Right ventricle myocardium superior (tissue), 1 donor: ENCODE measurements at regions not wholly inside any gene's neighbourhood (a gene's known extent, or its start where the extent isn't known, plus 50 kb on each side); places are given as distances from the start of the nearest gene placed in this dataset.
A peak's percentile ranks its signal among the peaks of the same experiment; 100 is the strongest.
"Not testable (repeated sequence)": the region's sequence is repeated elsewhere in the genome, so short reads cannot be mapped to it uniquely, and the experiment has no call there.

Experiments used
- ATAC-seq: fragments of 200-7000 bp; cut with Tn5 transposase; one replicate; pipeline ENCODE4 v1.9.1; 2020; ENCODE audit warnings: mild to moderate bottlenecking; ENCODE audit not compliant: poor library complexity
- DNase-seq: peaks from one replicate; pipeline ENCODE4 v3.0.0-alpha.2; 2020
- intact Hi-C: fragments of 100-400 bp; cut with DNase I; formaldehyde crosslinking; loops from one replicate; pipeline ENCODE4 v1.11.2; 2022
- donor health status: DM: no; HTN: yes; CAD: no; lungs with severe emphysema.

DNA sequence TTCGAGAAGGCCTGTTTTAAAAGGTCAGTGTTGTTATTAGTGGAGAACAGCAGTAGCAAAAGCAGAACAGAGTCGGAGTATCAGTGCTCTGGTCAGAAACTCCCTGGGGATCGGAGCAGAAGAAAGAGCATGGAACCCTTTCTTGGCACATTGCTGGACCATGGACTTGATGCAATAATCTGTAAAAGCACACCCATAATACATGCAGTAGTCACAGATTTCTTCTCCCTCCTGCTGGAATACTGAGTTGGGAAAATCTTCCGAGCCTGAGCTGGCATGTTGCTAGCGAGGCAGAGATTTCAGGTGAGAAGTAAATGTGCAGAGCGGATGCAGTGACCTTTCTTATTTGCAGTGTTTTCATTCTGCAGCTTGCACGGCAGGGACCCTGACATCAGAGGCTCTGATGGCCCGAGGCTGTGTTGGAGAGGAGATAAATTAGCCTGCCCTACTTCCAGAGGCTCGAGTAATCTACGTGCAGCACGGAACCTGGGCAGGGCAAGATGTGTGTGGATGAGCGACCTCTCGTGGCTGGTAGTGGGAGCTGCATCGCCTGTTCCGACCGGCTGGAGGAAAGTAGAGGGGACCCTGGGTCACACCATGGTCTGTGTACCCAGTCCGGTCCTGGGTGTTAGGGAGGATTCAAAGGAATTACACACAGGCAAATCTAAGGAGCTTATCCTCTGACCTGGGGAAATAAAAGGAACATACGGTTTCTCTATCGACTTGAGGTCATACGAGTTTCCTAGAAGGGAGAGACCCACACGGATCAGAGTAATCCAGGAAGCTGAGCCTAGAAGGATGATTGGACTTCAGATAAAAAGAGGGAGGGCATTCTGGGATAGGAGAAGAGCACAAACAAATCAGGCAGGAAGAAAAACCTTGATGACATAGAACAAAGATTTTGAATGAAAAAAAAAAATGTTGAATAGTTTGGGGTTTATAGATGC is 137.0 kb upstream of the STMND1 start:
- DNase-seq (peak; percentile 74), ATAC-seq (peak; percentile 96)
- intact Hi-C loops = loop anchor here (5.0 kb wide), 1 partner anchor 122 kb away; no protein-coding TSS in a partner anchor

DNA sequence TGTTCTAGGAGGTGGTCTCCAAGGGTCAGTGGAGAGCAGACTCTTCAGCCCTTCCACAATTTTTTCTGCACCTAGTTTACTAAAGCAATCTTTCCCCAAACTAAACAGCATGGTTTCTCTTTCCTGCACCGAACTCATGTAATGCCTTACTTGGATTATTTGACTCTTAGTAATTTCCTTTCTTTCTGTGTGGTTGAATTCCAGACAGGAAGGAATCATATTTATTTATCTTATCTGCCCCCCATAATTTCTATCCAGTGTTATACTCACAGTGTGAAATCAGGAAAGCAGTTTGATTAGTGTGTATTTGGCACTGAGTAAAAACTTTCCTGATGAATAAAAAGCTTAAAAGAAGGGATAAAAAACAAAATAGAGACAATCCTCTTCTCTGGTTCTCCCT is 140.3 kb upstream of the STMND1 start:
- DNase-seq (no peak), ATAC-seq (no peak)
- intact Hi-C loops = no loop called here

GRCh38 chr6:16959789-16960188 is 142.1 kb upstream of the STMND1 start:
- DNase-seq (no peak), ATAC-seq (no peak)
- intact Hi-C loops = no loop called here

DNA sequence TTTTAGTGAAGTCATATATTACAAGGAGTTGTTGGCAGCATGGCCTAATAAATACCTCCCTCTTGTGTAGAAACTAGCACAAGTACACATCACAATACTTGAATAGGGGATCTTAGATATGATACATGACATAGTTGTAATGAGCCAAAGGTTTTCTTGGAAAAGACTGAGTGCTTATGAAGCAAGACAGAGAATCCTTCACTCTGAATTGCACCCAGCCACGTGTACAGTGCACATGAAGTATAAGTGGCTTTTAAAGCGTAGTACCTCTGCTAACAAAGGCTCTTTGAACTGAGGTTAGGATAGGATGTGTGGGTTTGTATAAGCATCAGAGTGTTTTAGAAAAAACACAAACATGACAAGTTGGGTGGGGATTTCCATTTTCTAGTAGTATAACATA is 145.5 kb upstream of the STMND1 start:
- intact Hi-C loops = no loop called here
- ATAC-seq (no peak), DNase-seq (no peak)

- intact Hi-C loops = no loop called here
- ATAC-seq (no peak), DNase-seq (no peak)
Measured at GRCh38 chr6:16955899-16956298, 146.0 kb upstream of the STMND1 start.

- intact Hi-C loops = no loop called here
- no peak for DNase-seq
- no peak for ATAC-seq
Measured at GRCh38 chr6:16953905-16954304, 147.9 kb upstream of the STMND1 start.

DNA sequence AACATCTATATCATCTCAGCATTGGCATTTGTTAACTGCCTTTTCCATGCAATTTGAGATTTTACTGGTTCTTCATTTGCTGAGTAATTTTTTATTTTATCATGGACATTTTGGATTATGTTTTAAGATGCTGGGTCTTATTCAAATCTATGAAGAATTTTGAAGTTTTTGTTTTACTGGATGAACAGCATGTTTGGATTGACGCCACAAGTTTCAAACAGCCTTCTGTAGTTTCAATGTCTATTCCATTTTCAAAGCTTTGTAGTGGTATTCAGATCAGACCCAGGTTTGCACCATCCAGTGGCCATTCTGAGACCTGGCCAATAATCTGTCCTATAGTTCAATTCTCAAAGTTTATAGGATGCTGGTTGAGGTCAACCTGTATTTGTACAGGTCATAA is 148.4 kb upstream of the STMND1 start:
- intact Hi-C loops = no loop called here
- ATAC-seq (no peak), DNase-seq (no peak)

DNA sequence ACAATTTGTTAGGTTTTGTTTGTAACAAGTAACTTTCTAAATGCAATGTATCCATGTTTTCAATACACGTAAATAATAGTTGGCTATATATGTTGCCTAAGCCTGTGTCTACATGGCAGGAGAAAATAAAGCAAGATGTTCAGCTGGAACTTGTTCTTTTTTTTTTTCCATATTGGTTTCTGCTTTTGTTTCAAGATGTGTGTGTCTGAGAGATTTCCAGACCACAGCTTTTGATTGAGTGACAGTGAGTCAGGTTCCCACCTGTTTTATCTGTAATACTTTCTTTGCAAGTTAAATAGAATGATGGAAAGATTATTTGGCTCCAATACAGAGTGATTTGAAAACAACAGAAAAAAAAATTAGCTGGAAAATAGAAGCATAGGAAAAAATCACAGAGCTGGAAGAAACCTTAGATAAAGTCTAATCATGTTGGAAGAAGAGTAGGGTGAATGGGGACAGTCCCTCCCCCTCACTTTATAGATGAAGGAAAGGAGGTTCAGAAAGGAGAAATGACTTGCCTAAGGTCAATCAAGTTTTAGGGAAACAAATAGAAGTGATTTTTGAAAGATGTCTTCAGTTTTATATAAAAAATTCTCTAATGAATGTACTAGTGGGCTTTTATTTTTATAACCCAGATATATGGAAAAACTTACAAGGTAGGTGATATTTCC is 150.9 kb upstream of the STMND1 start:
- intact Hi-C loops = no loop called here
- DNase-seq (no peak), ATAC-seq (no peak)

DNA sequence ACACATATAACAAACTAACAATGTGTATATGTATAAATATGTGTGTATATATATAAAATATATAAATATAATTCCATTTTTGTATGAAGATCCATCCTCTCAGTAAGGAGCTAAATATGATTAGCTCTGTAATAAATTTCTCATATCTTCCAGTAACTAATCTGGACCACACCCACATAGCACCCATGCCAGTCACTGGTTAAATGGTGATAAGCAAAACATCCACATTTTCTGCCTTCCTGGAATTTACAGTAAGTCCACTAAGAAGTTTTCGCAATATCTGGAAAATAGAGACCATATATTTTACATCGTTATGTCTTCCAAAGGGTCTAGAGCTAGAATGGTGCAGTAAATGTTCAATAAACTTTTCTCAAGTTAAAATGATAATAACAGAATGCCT is 151.5 kb upstream of the STMND1 start:
- ATAC-seq = no peak
- intact Hi-C loops = no loop called here

DNA sequence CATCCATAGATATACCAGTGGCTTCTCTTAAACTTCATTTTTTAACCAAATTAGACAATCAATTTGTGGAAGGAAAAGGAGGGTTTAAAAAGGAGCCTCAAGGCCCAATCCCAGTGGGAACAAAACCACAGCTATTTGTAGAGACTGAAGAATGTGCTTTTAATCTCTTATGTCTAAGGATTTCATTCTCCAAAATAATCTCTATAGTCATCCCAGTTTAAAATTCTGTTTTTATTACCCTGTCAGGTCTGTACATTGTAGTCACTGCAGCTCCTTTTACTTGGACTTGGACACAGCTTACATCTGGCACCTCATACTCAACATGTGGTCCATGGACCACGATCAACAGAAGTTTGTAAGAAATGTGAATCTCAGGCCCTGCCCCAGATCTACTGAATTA is 152.1 kb upstream of the STMND1 start:
- ATAC-seq (no peak), DNase-seq (no peak)
- intact Hi-C loops = no loop called here

More for the DNA sequence above, 151.5 kb upstream of the STMND1 start:
- no peak for DNase-seq

DNA sequence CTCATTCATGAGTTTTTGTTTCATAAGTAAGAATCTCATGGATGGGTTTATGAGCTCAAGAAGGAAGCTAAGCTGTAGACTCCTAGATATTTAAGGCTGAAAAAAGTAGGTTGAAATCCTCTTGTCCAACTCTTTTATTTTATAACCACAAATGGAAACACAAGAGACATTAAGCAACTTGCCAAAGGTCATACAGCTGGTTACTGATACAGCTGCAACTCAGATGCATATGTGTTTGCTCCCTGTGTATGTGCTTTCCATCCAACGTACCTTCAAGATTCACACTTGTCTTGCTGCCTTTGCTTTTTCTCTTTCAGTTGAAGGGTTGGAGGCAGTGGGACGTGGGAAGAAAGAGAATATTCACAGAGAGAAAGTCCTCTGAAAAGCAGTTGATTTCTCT is 153.5 kb upstream of the STMND1 start:
- intact Hi-C loops = no loop called here

GRCh38 chr6:16947375-16948015 is 154.4 kb upstream of the STMND1 start:
- ATAC-seq (peak; percentile 82), DNase-seq (no peak)
- intact Hi-C loops = no loop called here

More for the DNA sequence above, 153.5 kb upstream of the STMND1 start:
- ATAC-seq = no peak
- DNase-seq = no peak

GRCh38 chr6:16944596-16944995 is 157.3 kb upstream of the STMND1 start:
- ATAC-seq (no peak), DNase-seq (no peak)
- intact Hi-C loops = no loop called here

DNA sequence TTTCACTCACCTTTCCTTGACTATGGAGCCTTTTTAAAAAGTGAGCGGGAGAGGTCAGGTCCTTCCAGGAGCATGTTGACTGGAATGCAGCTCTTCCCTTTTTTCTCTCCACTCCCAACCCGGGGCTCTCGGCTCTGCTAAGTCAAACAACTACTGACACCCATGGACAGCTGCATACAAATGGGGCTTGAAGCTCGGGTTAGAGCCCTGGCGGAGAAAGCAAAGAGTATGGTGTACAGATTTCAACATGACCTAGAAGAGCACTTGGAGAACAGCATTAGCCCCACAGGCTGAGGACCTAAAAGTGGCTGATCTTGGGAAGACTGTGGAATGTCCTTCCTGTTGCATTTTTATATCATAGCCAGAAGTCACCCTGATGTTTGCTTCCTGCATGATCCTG is 162.0 kb upstream of the STMND1 start:
- DNase-seq = no peak
- intact Hi-C loops = no loop called here
- ATAC-seq = no peak

GRCh38 chr6:16939351-16939750 is 162.5 kb upstream of the STMND1 start:
- ATAC-seq (no peak), DNase-seq (no peak)
- intact Hi-C loops = no loop called here

DNA sequence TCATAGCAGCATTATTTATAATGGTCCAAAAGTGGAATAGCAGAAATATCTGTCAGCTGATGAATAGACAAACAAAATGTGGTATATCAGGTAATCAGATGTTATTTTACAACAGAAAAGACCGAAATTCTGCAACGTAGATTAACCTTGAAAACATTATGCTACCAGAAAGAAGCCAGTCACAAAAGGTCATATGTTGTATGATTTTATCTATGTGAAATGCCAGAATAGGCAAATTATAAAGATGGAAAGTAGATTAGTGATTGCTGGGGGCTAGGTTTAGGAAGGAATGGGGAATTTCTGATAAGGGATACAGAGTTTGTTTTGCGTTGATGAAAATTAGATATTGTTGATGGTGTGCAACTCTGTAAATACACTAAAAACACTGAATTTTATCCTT is 165.0 kb upstream of the STMND1 start:
- intact Hi-C loops = no loop called here
- DNase-seq (no peak), ATAC-seq (no peak)

DNA sequence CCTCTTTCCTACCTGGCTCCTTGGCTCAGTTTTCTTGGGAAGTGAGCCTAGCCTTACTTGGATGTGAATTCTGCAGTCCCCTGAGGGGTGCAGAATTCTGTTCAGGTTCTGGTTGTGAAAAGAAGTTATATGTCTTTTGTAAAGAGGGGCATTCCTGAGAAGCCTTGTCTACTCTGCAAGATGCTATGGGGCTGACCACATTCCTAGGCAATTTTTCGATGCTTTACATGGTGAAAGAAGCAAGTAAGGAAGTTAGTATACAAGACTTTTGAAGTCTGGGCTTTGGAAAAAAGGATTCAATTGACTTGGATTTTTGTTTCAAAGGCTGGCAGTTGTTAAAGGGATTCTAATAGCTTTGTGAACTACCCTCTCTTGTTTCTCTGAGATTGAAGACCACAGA is 167.9 kb upstream of the STMND1 start:
- intact Hi-C loops = no loop called here

GRCh38 chr6:16933532-16933931 is 168.3 kb upstream of the STMND1 start:
- DNase-seq = no peak
- intact Hi-C loops = no loop called here
- no peak for ATAC-seq

More for the DNA sequence above, 167.9 kb upstream of the STMND1 start:
- no peak for ATAC-seq
- DNase-seq = no peak

DNA sequence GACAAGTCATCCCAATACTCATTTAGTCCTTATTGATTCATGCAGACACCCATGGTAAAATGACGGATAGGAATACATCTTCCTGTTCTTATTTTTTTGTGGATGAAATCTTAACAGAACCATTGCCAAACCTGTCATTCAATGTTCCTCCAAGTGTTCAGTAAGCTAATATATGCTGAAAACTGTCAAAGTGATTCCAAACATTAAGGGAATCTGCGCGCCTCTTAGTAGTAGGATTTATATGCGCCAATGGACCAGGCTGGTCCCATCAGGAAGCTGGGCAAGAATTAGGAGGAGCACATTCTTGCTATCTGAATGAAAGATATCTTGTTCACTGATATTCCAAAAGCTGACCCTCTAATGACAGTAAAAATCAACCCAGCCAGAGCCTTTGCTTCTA is 168.9 kb upstream of the STMND1 start:
- intact Hi-C loops = no loop called here
- ATAC-seq (no peak), DNase-seq (no peak)

GRCh38 chr6:16931079-16931478 is 169.8 kb upstream of the ATXN1 start:
- DNase-seq, ATAC-seq, intact Hi-C loops: not testable (repeated sequence)
